H9 (cell line): ENCODE measurements at regions not wholly inside any gene's neighbourhood (a gene's known extent, or its start where the extent isn't known, plus 50 kb on each side); places are given as distances from the start of the nearest gene placed in this dataset.

Experiments used
- DNase-seq: peaks from one replicate; pipeline ENCODE4 v3.0.0-alpha.2; 2017
- H2AFZ ChIP-seq: one replicate; pipeline ENCODE4 v1.6.1; 2013; ENCODE audit warnings: mild to moderate bottlenecking, low read length, control low read depth, moderate library complexity
- H2AK5ac ChIP-seq: 2 replicates; pipeline ENCODE4 v1.6.1; 2013; ENCODE audit warnings: low read length, control low read depth, mixed read lengths; ENCODE audit not compliant: insufficient read length
- H2BK120ac ChIP-seq: one replicate; pipeline ENCODE4 v1.6.1; 2013; ENCODE audit warnings: low read depth, mild to moderate bottlenecking, low read length, control low read depth, inconsistent platforms; ENCODE audit not compliant: poor library complexity, severe bottlenecking
- H2BK12ac ChIP-seq: 2 replicates; pipeline ENCODE4 v1.6.1; 2013; ENCODE audit warnings: low read length, control low read depth, mixed read lengths, low read depth; ENCODE audit not compliant: insufficient read length
- H2BK15ac ChIP-seq: 2 replicates; pipeline ENCODE4 v1.6.1; 2013; ENCODE audit warnings: low read depth, low read length, control low read depth
- H2BK20ac ChIP-seq: one replicate; pipeline ENCODE4 v1.6.1; 2013; ENCODE audit warnings: low read depth, mild to moderate bottlenecking, low read length, control low read depth, inconsistent platforms; ENCODE audit not compliant: poor library complexity, severe bottlenecking
- H2BK5ac ChIP-seq: 2 replicates; pipeline ENCODE4 v1.6.1; 2013; ENCODE audit warnings: low read length, control low read depth, mixed read lengths; ENCODE audit not compliant: insufficient read length
- H3K14ac ChIP-seq: 2 replicates; pipeline ENCODE4 v1.6.1; 2013; ENCODE audit warnings: low read length, control low read depth; ENCODE audit not compliant: insufficient read depth
- H3K18ac ChIP-seq: 2 replicates; pipeline ENCODE4 v1.6.1; 2013; ENCODE audit warnings: low read depth, mild to moderate bottlenecking, mixed read lengths, low read length, control low read depth; ENCODE audit not compliant: insufficient read length
- H3K23ac ChIP-seq: 2 replicates; pipeline ENCODE4 v1.6.1; 2013; ENCODE audit warnings: low read length, control low read depth, mixed read lengths, low read depth; ENCODE audit not compliant: insufficient read length
- H3K23me2 ChIP-seq: 2 replicates; pipeline ENCODE4 v1.6.1; 2013; ENCODE audit warnings: low read depth, mild to moderate bottlenecking, mixed read lengths, low read length, control low read depth; ENCODE audit not compliant: insufficient read length, poor library complexity, severe bottlenecking
- H3K27ac ChIP-seq: 2 replicates; pipeline ENCODE4 v1.5.1; 2013; ENCODE audit warnings: low read length, control low read depth, mixed read lengths, low read depth; ENCODE audit not compliant: insufficient read length
- H3K27me3 ChIP-seq: 2 replicates; pipeline ENCODE4 v1.6.1; 2013; ENCODE audit warnings: low read length, control low read depth, inconsistent platforms; ENCODE audit not compliant: insufficient read depth
- H3K4ac ChIP-seq: 2 replicates; pipeline ENCODE4 v1.6.1; 2013; ENCODE audit warnings: low read depth, mild to moderate bottlenecking, control low read depth, inconsistent platforms, low read length, moderate library complexity
- H3K4me1 ChIP-seq: 2 replicates; pipeline ENCODE4 v1.6.1; 2013; ENCODE audit warnings: low read length, control low read depth, inconsistent platforms; ENCODE audit not compliant: insufficient read depth
- H3K4me2 ChIP-seq: 2 replicates; pipeline ENCODE4 v1.6.1; 2013; ENCODE audit warnings: low read length, control low read depth, mixed read lengths; ENCODE audit not compliant: insufficient read length, insufficient read depth
- H3K56ac ChIP-seq: 2 replicates; pipeline ENCODE4 v1.6.1; 2013; ENCODE audit warnings: low read depth, mild to moderate bottlenecking, mixed read lengths, low read length, control low read depth; ENCODE audit not compliant: insufficient read length
- H3K79me1 ChIP-seq: 2 replicates; pipeline ENCODE4 v1.6.1; 2013; ENCODE audit warnings: low read depth, mild to moderate bottlenecking, moderate library complexity, low read length, control low read depth, inconsistent platforms; ENCODE audit not compliant: insufficient read depth, poor library complexity, severe bottlenecking
- H3K79me2 ChIP-seq: 2 replicates; pipeline ENCODE4 v1.6.1; 2013; ENCODE audit warnings: low read length, control low read depth, inconsistent platforms; ENCODE audit not compliant: insufficient read depth
- H3K9ac ChIP-seq: 2 replicates; pipeline ENCODE4 v1.6.1; 2013; ENCODE audit warnings: low read length, control low read depth, mixed read lengths; ENCODE audit not compliant: insufficient read length; ENCODE audit errors: extremely low read depth
- H3K9me3 ChIP-seq: one replicate; pipeline ENCODE4 v1.6.1; 2013; ENCODE audit warnings: low read depth, low read length, inconsistent platforms; ENCODE audit not compliant: control insufficient read depth
- H3T11ph ChIP-seq: one replicate; pipeline ENCODE4 v1.6.1; 2013; ENCODE audit warnings: mild to moderate bottlenecking, low read length, control low read depth, inconsistent platforms
- H4K20me1 ChIP-seq: one replicate; pipeline ENCODE4 v1.6.1; 2013; ENCODE audit not compliant: control insufficient read depth, insufficient read length, insufficient read depth
- H4K5ac ChIP-seq: 2 replicates; pipeline ENCODE4 v1.6.1; 2013; ENCODE audit warnings: low read depth, mild to moderate bottlenecking, mixed read lengths, low read length, control low read depth; ENCODE audit not compliant: insufficient read length
- H4K8ac ChIP-seq: replicated peaks from 2 replicates; pipeline ENCODE4 v1.6.1; 2013; ENCODE audit warnings: low read length, control low read depth, mixed read lengths, low read depth; ENCODE audit not compliant: insufficient read length
- H4K91ac ChIP-seq: 2 replicates; pipeline ENCODE4 v1.6.1; 2013; ENCODE audit warnings: low read depth, mild to moderate bottlenecking, moderate library complexity, mixed read lengths, low read length, control low read depth; ENCODE audit not compliant: insufficient read length
- H3K27ac Mint-ChIP-seq, 3 experiments: 2 replicates in 2 of 3; 3 replicates in 1 of 3; pipeline ENCODE4 v1.8.0; 2020 to 2021; ENCODE audit warnings: mixed read lengths in 3 of 3, mild to moderate bottlenecking in 1 of 3, moderate library complexity in 1 of 3
- H3K27me3 Mint-ChIP-seq: 2 replicates; pipeline ENCODE4 v1.8.0; 2021; ENCODE audit warnings: low read depth, mild to moderate bottlenecking, moderate library complexity, mixed read lengths
- H3K36me3 Mint-ChIP-seq, 3 experiments: 2 replicates in 2 of 3; 3 replicates in 1 of 3; pipeline ENCODE4 v1.8.0; 2020 to 2021; ENCODE audit warnings: low read depth in 3 of 3, mixed read lengths in 3 of 3; ENCODE audit not compliant: insufficient read depth in 1 of 3
- H3K4me1 Mint-ChIP-seq, 2 experiments: 2 replicates each; pipeline ENCODE4 v1.8.0; 2020; ENCODE audit warnings: mixed read lengths in 2 of 2
- H3K4me3 Mint-ChIP-seq, 2 experiments: 2 replicates in 1 of 2; 3 replicates in 1 of 2; pipeline ENCODE4 v1.8.0; 2020 to 2021; ENCODE audit warnings: mild to moderate bottlenecking in 2 of 2, mixed read lengths in 2 of 2, moderate library complexity in 1 of 2
- H3K9me3 Mint-ChIP-seq, 2 experiments: 2 replicates in 1 of 2; 3 replicates in 1 of 2; pipeline ENCODE4 v1.8.0; 2020; ENCODE audit warnings: mild to moderate bottlenecking in 2 of 2, mixed read lengths in 2 of 2, moderate library complexity in 1 of 2
- TF ChIP-seq, protein P1 (sequence below): fragments of 200-600 bp; sonication (generic); conservative IDR thresholded peaks from 3 replicates; pipeline ENCODE4 v1.8.0; 2021; ENCODE audit warnings: antibody characterized with exemption, mild to moderate bottlenecking

DNA sequence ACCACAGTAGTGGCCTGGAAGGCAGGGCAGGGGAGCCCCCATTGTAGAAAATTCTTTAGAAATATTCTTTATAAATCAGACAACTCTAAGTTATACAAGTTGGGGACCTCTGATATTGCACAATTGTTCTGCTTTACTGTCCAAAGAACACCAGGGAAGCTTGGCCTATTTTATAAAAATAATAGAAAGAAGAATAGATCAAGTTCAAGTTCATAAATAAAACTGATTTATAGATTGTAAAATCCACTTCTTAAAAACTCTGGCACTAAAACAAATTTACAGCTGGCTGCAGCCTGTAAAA is 55.0 kb upstream of the GALNT2 start:
- Histone ChIP-seq H4K5ac (no peak overlapping the region), H3K18ac (no peak overlapping the region), H2BK120ac (no peak overlapping the region), H3K14ac (no peak overlapping the region), H2AFZ (no peak overlapping the region), H2BK15ac (no peak overlapping the region), H2AK5ac (no peak overlapping the region), H2BK5ac (no peak overlapping the region), H2BK20ac (no peak overlapping the region), H3K27ac (no peak overlapping the region), H4K91ac (no peak overlapping the region), H3K56ac (no peak overlapping the region), H3T11ph (no peak overlapping the region), H3K4me2 (no peak overlapping the region), H3K23me2 (no peaks in the 10 kb centered on the region), H3K23ac (no peak overlapping the region), H3K9me3 (no peaks in the 10 kb centered on the region), H3K79me1 (no peaks in the 10 kb centered on the region), H4K20me1 (no peaks in the 10 kb centered on the region), H4K8ac (no peak overlapping the region), H3K9ac (no peak overlapping the region), H3K27me3 (no peaks in the 10 kb centered on the region), H2BK12ac (no peak overlapping the region), H3K4ac (no peak overlapping the region), H3K4me1 (no peaks in the 10 kb centered on the region), H3K79me2 (no peaks in the 10 kb centered on the region)
- no peaks in the 10 kb centered on the region for H3K9me3 Mint-ChIP-seq
- no peak overlapping the region for H3K4me3 Mint-ChIP-seq
- DNase-seq, result no peak
- H3K27ac Mint-ChIP-seq, result no peak overlapping the region
- 0 out of 7 replicates have a peak, but pooled peaks cover 0 to 2% (median 0%) of the 10 kb centered on the region in 3 experiments for H3K36me3 Mint-ChIP-seq
- H3K4me1 Mint-ChIP-seq, result peaks cover 17 to 18% of the 10 kb centered on the region in 2 experiments
- TF ChIP-seq, protein P1, sequence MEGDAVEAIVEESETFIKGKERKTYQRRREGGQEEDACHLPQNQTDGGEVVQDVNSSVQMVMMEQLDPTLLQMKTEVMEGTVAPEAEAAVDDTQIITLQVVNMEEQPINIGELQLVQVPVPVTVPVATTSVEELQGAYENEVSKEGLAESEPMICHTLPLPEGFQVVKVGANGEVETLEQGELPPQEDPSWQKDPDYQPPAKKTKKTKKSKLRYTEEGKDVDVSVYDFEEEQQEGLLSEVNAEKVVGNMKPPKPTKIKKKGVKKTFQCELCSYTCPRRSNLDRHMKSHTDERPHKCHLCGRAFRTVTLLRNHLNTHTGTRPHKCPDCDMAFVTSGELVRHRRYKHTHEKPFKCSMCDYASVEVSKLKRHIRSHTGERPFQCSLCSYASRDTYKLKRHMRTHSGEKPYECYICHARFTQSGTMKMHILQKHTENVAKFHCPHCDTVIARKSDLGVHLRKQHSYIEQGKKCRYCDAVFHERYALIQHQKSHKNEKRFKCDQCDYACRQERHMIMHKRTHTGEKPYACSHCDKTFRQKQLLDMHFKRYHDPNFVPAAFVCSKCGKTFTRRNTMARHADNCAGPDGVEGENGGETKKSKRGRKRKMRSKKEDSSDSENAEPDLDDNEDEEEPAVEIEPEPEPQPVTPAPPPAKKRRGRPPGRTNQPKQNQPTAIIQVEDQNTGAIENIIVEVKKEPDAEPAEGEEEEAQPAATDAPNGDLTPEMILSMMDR, result no peak
- H3K27me3 Mint-ChIP-seq, result peaks cover 5% of the 10 kb centered on the region
